Right lobe of liver (tissue), 4 donors: ENCODE measurements at regions not wholly inside any gene's neighbourhood (a gene's known extent, or its start where the extent isn't known, plus 50 kb on each side); places are given as distances from the start of the nearest gene placed in this dataset.

Experiments used
- CTCF ChIP-seq, 4 donors: fragments of 200-600 bp in 3 of 4; fragments of 450-650 bp in 1 of 4; IDR thresholded peaks; one replicate each; pipeline versions ENCODE4 v1.5.1 to v1.8.0; 2016 to 2022; ENCODE audit warnings: antibody characterized with exemption in 4 of 4, mild to moderate bottlenecking in 2 of 4
- POLR2A ChIP-seq: fragments of 450-650 bp; IDR thresholded peaks from one replicate; pipeline ENCODE4 v1.6.1; 2017; ENCODE audit warnings: antibody characterized with exemption, mild to moderate bottlenecking
- donor health status: DM: no; HTN: no; CAD: no.
- donor health status: DM: no; HTN: no; CAD: no.
- donor health status: DM: no; HTN: yes; CAD: no.

DNA sequence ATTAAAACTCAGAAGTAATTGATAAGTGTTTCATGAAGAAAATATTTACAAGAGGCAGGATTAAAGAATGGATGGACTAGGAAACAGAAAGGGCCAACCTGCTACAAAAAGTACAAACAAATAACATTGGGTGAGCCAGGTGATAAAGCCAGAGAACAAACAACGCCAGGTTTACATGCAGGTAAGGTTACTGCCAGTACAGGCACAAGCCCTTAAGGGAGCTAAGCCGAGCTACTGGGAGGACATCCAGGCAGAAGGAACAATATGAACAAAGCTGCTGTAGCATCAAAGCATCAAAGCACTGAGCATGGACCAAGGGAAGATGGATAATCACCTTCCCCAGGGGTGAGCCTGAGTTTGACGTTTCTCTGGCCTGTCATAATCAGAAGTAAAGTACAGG, 380.7 kb downstream of the SEC16B start:
- TF ChIP-seq CTCF (IDR thresholded peaks at IDR 0.05) (no peak), POLR2A (no peak)
